GM18499 (cell line): ENCODE measurements at regions not wholly inside any gene's neighbourhood (a gene's known extent, or its start where the extent isn't known, plus 50 kb on each side); places are given as distances from the start of the nearest gene placed in this dataset.

ENCODE experiments used
- ATAC-seq: cut with Tn5 transposase; IDR thresholded peaks from one replicate; pipeline ENCODE4 v1.9.1; 2021; ENCODE audit warnings: moderate number of reproducible peaks; ENCODE audit not compliant: insufficient read depth, unreplicated experiment

GRCh38 chr5:117095346-117096332 is 521.0 kb upstream of the SEMA6A start:
- ATAC-seq: no peak

GRCh38 chr5:117094114-117094815 is 519.6 kb upstream of the SEMA6A start:
- ATAC-seq: no peak

- no peak for ATAC-seq
These were observed 519.0 kb upstream of the SEMA6A start for GRCh38 chr5:117093653-117094052.

GRCh38 chr5:117089001-117089400 is 514.4 kb upstream of the SEMA6A start:
- ATAC-seq: no peak

- no peak for ATAC-seq
These were observed 513.6 kb upstream of the SEMA6A start for GRCh38 chr5:117088176-117088575.

GRCh38 chr5:117084067-117084466 is 509.4 kb upstream of the SEMA6A start:
- ATAC-seq: no peak

GRCh38 chr5:117082977-117083376 is 508.4 kb upstream of the SEMA6A start:
- no peak for ATAC-seq

- no peak for ATAC-seq
These were observed 502.5 kb upstream of the SEMA6A start for GRCh38 chr5:117077142-117077541.

GRCh38 chr5:117072439-117072838 is 497.8 kb upstream of the SEMA6A start:
- ATAC-seq: no peak

GRCh38 chr5:117065800-117066199 is 491.2 kb upstream of the SEMA6A start:
- no peak for ATAC-seq

GRCh38 chr5:117065161-117065560 is 490.5 kb upstream of the SEMA6A start:
- no peak for ATAC-seq

GRCh38 chr5:117060099-117060498 is 485.5 kb upstream of the SEMA6A start:
- no peak for ATAC-seq

- no peak for ATAC-seq
These were observed 484.1 kb upstream of the SEMA6A start for GRCh38 chr5:117058740-117059139.

- no peak for ATAC-seq
These were observed 480.9 kb upstream of the SEMA6A start for GRCh38 chr5:117055517-117055916.

GRCh38 chr5:117054911-117055310 is 480.3 kb upstream of the SEMA6A start:
- ATAC-seq: no peak

GRCh38 chr5:117054141-117054540 is 479.5 kb upstream of the SEMA6A start:
- no peak for ATAC-seq

GRCh38 chr5:117041926-117042595 is 467.4 kb upstream of the SEMA6A start:
- ATAC-seq: no peak

GRCh38 chr5:117039035-117039434 is 464.4 kb upstream of the SEMA6A start:
- ATAC-seq: no peak

- no peak for ATAC-seq
These were observed 452.8 kb upstream of the SEMA6A start for GRCh38 chr5:117027384-117027783.

- ATAC-seq: no peak
These were observed 446.4 kb upstream of the SEMA6A start for GRCh38 chr5:117020999-117021398.
